ENCODE measurements at regions not wholly inside any gene's neighbourhood (a gene's known extent, or its start where the extent isn't known, plus 50 kb on each side); places are given as distances from the start of the nearest gene placed in this dataset.
A peak's percentile ranks its signal among the peaks of the same experiment; 100 is the strongest.

GRCh38 chr14:44352201-44352600 lies 154.9 kb downstream of the FSCB start:
- no peak overlapping the region for H3K4me3 ChIP-seq
- no peak overlapping the region for H3K27ac ChIP-seq
- H3K27me3 ChIP-seq = no peaks in the 10 kb centered on the region
- TF ChIP-seq CTCF (IDR thresholded peaks at IDR 0.05) (no peak), EP300 (IDR thresholded peaks at IDR 0.05) (no peak), POLR2A (IDR thresholded peaks at IDR 0.05) (no peak)
- H3K4me1 ChIP-seq = no peaks in the 10 kb centered on the region
- no peak for DNase-seq (ENCODE audit: low spot score in 2 of 2)
- peaks cover 0 to 13% (median 4%) of the 10 kb centered on the region in 4 donors for H3K9me3 ChIP-seq
- H3K36me3 ChIP-seq = no peaks in the 10 kb centered on the region
- 57 to 64% methylated on average over 1 of the region's 1 CpG for WGBS, 2 donors

- DNase-seq (ENCODE audit: low spot score in 2 of 2) = no peak
- Histone ChIP-seq H3K9me3 (peaks cover 0 to 16% (median 7%) of the 10 kb centered on the region in 4 donors), H3K36me3 (no peaks in the 10 kb centered on the region), H3K27me3 (no peaks in the 10 kb centered on the region), H3K27ac (no peak overlapping the region), H3K4me3 (no peak overlapping the region), H3K4me1 (no peaks in the 10 kb centered on the region)
- TF ChIP-seq CTCF (IDR thresholded peaks at IDR 0.05) = no peak
- TF ChIP-seq POLR2A (IDR thresholded peaks at IDR 0.05) = no peak
- no peak for TF ChIP-seq EP300 (IDR thresholded peaks at IDR 0.05)
- 33 to 47% methylated on average over 1 of the region's 1 CpG for WGBS, 2 donors
Observed at GRCh38 chr14:44347316-44347715, 159.8 kb downstream of the FSCB start.

GRCh38 chr14:44341116-44341515 lies 166.0 kb downstream of the FSCB start:
- no peaks in the 10 kb centered on the region for H3K4me1 ChIP-seq
- WGBS, 2 donors = 48 to 50% methylated on average over 3 of the region's 3 CpGs
- TF ChIP-seq POLR2A (IDR thresholded peaks at IDR 0.05) = no peak
- TF ChIP-seq CTCF (IDR thresholded peaks at IDR 0.05) = no peak
- no peak for TF ChIP-seq EP300 (IDR thresholded peaks at IDR 0.05)
- no peak overlapping the region for H3K4me3 ChIP-seq
- no peaks in the 10 kb centered on the region for H3K27me3 ChIP-seq
- H3K36me3 ChIP-seq = no peaks in the 10 kb centered on the region
- no peak overlapping the region for H3K27ac ChIP-seq
- no peaks in the 10 kb centered on the region for H3K9me3 ChIP-seq
- DNase-seq (ENCODE audit: low spot score in 2 of 2) = no peak

GRCh38 chr14:44339862-44340261 lies 167.2 kb downstream of the FSCB start:
- Histone ChIP-seq H3K9me3 (no peaks in the 10 kb centered on the region), H3K27ac (no peak overlapping the region), H3K4me3 (no peak overlapping the region), H3K36me3 (no peaks in the 10 kb centered on the region), H3K27me3 (no peaks in the 10 kb centered on the region), H3K4me1 (no peaks in the 10 kb centered on the region)
- 82 to 91% methylated on average over 1 of the region's 1 CpG for WGBS, 2 donors
- TF ChIP-seq POLR2A (IDR thresholded peaks at IDR 0.05) (no peak), CTCF (IDR thresholded peaks at IDR 0.05) (no peak), EP300 (IDR thresholded peaks at IDR 0.05) (no peak)
- DNase-seq (ENCODE audit: low spot score in 2 of 2) = no peak

- Histone ChIP-seq H3K27ac (peak overlapping the region in 1 of 4 donors; percentile 23), H3K36me3 (no peaks in the 10 kb centered on the region)
Observed at GRCh38 chr14:44339231-44339630, 167.9 kb downstream of the FSCB start.

More at GRCh38 chr14:44339231-44339630, 167.9 kb downstream of the FSCB start:
- Histone ChIP-seq H3K9me3 (no peaks in the 10 kb centered on the region), H3K27me3 (no peaks in the 10 kb centered on the region), H3K4me1 (no peaks in the 10 kb centered on the region), H3K4me3 (no peak overlapping the region)
- no peak for DNase-seq (ENCODE audit: low spot score in 2 of 2)
- TF ChIP-seq POLR2A (IDR thresholded peaks at IDR 0.05) (no peak), CTCF (IDR thresholded peaks at IDR 0.05) (no peak), EP300 (IDR thresholded peaks at IDR 0.05) (no peak)
